GM06990 (cell line): ENCODE measurements at regions not wholly inside any gene's neighbourhood (a gene's known extent, or its start where the extent isn't known, plus 50 kb on each side); places are given as distances from the start of the nearest gene placed in this dataset.

ENCODE experiments used
- DNase-seq: peaks from one replicate; pipeline ENCODE4 v3.0.0-alpha.2; 2011; ENCODE audit not compliant: insufficient read length; ENCODE audit errors: extremely low read depth
- H3K27me3 ChIP-seq: replicated peaks from 2 replicates; pipeline ENCODE4 v1.6.0; 2011; ENCODE audit warnings: low read length; ENCODE audit not compliant: control insufficient read depth, insufficient read depth
- H3K36me3 ChIP-seq: 2 replicates; pipeline ENCODE4 v1.5.1; 2011; ENCODE audit warnings: low read length; ENCODE audit not compliant: control insufficient read depth, insufficient read depth
- H3K4me3 ChIP-seq: replicated peaks from 2 replicates; pipeline ENCODE4 v1.5.1; 2011; ENCODE audit warnings: low read depth, mild to moderate bottlenecking, control low read depth, low read length
- TF ChIP-seq, protein P1 (sequence below): IDR thresholded peaks from 2 replicates; pipeline ENCODE4 v1.5.1; 2011; ENCODE audit warnings: low read length, control low read depth, mild to moderate bottlenecking, inconsistent platforms; ENCODE audit not compliant: insufficient read depth, poor library complexity, severe bottlenecking

DNA sequence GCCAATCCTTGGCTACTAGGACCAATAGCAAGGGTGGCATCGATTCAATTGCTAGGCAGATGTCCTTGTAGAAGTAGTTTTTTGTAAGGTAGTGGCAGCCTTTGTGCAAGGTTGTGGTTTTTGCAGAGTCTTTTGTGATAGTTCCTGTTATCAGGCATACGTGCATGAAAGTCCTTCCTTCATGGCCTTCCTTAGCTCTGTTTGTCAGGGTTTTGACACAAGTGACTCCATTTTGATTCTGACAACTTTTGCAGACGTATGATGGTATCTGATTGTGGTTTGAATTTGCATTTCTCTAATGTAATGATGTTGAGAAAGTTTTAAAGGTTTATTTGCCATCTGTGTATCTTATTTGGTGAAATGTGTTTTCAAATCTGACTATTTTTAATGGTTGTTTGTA lies 71.8 kb upstream of the SYPL1 start:
- Histone ChIP-seq H3K27me3 (no peaks in the 10 kb centered on the region), H3K4me3 (no peak overlapping the region), H3K36me3 (no peaks in the 10 kb centered on the region)
- no peak for DNase-seq
- TF ChIP-seq, protein P1, sequence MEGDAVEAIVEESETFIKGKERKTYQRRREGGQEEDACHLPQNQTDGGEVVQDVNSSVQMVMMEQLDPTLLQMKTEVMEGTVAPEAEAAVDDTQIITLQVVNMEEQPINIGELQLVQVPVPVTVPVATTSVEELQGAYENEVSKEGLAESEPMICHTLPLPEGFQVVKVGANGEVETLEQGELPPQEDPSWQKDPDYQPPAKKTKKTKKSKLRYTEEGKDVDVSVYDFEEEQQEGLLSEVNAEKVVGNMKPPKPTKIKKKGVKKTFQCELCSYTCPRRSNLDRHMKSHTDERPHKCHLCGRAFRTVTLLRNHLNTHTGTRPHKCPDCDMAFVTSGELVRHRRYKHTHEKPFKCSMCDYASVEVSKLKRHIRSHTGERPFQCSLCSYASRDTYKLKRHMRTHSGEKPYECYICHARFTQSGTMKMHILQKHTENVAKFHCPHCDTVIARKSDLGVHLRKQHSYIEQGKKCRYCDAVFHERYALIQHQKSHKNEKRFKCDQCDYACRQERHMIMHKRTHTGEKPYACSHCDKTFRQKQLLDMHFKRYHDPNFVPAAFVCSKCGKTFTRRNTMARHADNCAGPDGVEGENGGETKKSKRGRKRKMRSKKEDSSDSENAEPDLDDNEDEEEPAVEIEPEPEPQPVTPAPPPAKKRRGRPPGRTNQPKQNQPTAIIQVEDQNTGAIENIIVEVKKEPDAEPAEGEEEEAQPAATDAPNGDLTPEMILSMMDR: no peak

DNA sequence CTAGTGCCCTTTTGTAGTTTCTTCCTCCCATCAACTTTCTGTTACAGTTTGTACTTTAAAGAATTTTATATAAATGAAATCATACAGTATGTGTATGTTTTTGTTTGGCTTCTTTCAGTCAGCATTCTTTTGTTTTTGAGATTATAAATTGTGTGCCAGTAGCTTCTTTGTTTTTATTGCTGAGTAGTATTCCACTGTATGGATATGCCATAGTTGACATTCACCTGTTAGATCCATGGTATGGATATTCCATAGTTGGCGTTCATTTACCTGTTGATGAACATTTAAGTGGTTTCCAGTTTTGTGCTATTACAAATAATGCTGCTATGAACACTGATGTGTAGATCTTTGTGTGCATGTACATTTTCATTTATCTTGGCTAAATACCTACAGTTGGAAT lies 70.8 kb upstream of the SYPL1 start:
- Histone ChIP-seq H3K4me3 (no peak overlapping the region), H3K27me3 (no peaks in the 10 kb centered on the region), H3K36me3 (no peaks in the 10 kb centered on the region)
- TF ChIP-seq, protein P1: no peak
- no peak for DNase-seq

DNA sequence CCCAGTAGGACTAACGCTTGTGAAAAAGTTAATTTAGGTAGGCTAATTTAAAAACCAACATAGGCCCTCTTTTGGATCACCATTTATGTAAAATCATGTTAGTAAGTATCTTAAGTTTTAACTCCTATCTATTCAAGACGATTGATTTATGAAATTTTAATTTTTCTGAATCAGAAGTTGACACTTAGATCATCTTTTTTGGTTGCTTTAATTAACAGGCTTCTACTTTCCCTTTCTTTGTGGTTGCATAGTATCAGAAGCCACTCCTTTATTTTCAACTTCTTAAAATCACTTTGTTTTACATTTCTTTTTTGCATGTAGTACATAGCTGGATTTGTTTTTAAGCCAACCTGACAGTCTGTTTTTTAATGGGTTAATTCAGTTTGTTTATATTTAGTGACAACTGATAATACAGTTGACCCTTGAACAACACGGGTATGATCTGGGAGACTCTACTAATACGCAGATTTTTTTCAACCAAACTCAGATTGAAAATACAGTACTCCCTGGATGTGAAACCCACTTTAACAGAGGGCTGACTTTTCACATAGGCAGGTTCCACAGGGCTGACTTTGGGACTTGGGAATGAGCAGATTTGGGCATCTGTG lies 69.7 kb upstream of the SYPL1 start:
- TF ChIP-seq, protein P1: no peak
- DNase-seq: no peak
- Histone ChIP-seq H3K36me3 (no peaks in the 10 kb centered on the region), H3K4me3 (no peak overlapping the region), H3K27me3 (no peaks in the 10 kb centered on the region)

DNA sequence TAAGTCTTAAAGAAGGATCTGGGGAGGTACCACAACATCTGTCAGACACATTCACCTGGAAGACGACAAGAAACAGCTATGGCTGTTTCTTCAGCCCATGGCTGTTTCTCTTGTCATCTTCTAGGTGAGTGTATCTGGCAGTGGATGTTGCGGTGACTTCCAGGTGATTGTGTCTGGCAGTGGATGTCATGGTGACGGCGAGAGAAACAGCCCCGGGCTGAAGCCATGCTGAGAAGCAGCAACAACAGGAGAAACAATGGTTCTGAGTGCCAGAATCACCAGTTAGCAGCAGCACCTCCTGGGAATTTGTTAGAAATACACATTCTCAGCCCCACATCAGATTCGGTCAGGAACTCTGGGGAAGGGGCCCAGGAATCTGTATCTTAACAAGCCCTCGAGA lies 68.6 kb upstream of the SYPL1 start:
- H3K36me3 ChIP-seq: no peaks in the 10 kb centered on the region
- H3K27me3 ChIP-seq: no peaks in the 10 kb centered on the region
- H3K4me3 ChIP-seq: no peak overlapping the region
- TF ChIP-seq, protein P1: no peak
- DNase-seq: no peak

DNA sequence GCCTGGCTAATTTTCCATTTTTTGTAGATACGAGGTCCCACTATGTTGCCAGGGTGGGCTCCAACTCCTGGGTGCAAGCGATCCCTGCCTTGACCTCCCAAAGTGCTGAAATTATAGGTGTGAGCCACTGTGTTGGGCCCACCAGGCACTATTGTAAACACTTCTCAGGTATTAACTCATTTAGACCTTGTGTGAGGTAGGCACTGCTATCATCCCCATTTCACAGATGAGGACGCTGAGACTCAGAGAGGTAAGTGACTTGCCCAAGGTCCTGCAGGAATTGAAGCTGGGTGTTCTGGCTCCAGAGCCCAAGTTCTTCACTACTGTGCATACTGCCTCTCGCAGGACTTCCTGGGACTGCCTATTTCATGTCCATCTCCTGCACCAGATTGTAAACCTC lies 67.1 kb upstream of the SYPL1 start:
- Histone ChIP-seq H3K27me3 (no peaks in the 10 kb centered on the region), H3K36me3 (no peaks in the 10 kb centered on the region), H3K4me3 (no peak overlapping the region)
- no peak for DNase-seq
- TF ChIP-seq, protein P1: no peak

DNA sequence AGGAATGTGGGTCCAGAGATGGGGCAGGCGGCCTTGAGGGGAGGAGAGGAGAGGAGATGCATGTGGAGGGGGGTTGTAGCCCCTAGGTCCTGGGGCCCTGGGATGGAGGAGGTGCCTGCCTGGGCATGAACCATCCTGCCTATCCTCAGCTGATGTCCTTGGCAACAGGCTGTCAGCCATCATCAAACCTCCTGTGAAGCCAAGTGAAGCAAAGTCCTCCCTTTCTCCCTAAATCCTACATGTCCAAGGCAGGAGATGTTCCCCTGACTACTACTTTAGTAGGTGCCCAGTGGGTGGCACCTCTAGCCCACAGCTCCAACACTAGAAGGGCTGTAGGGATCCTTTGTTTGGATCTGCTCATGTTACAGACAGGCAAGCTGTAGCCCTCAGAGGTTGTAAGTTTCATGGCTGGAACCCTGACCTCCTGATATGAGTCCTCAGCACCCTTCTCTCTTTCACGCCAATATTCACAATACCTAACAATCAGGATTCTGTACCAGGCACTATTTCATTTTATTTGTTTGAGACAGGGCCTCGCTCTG lies 66.6 kb upstream of the SYPL1 start:
- TF ChIP-seq, protein P1: peak; percentile 17
- Histone ChIP-seq H3K36me3 (no peaks in the 10 kb centered on the region), H3K4me3 (no peak overlapping the region), H3K27me3 (no peaks in the 10 kb centered on the region)
- DNase-seq: no peak
